ENCODE measurements at regions not wholly inside any gene's neighbourhood (a gene's known extent, or its start where the extent isn't known, plus 50 kb on each side); places are given as distances from the start of the nearest gene placed in this dataset.
"Not testable (repeated sequence)": the region's sequence is repeated elsewhere in the genome, so short reads cannot be mapped to it uniquely, and the experiment has no call there.

DNA sequence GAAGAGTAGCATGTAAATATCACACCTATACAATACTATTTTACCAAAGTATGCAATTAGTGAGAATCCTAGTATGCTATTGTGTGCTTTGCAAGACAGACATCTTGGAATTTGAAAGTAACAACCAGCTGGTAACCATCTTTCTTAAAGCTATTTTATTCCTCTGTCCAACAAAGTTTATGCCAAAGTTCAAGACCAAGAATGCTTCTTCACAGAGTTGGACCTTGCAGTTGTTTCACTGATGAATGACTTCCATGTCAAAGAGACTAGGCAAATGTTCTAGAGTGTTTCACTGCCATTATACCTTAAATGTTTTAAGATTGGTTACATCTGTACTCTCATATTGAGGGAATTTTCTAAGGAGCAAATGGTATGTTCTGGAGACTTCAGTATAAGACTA, 215.2 kb upstream of the CRIM1 start:
- DNase-seq (ENCODE audit: low read depth), result no peak
- H3K4me3 ChIP-seq (ENCODE audit: control insufficient read depth, low read depth, low read length), result no peak overlapping the region
- TF ChIP-seq, protein P1, sequence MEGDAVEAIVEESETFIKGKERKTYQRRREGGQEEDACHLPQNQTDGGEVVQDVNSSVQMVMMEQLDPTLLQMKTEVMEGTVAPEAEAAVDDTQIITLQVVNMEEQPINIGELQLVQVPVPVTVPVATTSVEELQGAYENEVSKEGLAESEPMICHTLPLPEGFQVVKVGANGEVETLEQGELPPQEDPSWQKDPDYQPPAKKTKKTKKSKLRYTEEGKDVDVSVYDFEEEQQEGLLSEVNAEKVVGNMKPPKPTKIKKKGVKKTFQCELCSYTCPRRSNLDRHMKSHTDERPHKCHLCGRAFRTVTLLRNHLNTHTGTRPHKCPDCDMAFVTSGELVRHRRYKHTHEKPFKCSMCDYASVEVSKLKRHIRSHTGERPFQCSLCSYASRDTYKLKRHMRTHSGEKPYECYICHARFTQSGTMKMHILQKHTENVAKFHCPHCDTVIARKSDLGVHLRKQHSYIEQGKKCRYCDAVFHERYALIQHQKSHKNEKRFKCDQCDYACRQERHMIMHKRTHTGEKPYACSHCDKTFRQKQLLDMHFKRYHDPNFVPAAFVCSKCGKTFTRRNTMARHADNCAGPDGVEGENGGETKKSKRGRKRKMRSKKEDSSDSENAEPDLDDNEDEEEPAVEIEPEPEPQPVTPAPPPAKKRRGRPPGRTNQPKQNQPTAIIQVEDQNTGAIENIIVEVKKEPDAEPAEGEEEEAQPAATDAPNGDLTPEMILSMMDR (conservative IDR thresholded peaks at IDR 0.05; ENCODE audit: control insufficient read depth, insufficient read depth, low read depth, low read length), result no peak

DNA sequence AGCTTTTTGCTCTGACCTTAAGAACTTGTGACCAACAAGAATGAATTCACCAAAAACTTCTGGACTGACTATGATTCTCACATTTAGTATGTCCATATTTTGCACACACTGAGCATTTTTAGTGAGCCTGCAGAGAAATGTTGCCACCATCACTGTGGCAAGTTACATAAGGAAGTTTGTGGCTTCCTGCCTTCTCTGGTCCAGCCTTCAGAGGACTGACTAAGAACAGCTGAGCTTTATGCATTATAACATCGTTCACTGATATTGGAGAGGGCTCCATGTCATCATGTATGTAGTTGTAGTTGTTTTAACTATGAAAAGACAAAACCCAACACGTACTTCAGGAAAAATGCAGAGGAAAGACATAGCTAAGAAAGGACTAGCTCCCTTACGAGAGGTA, 218.0 kb upstream of the CRIM1 start:
- DNase-seq (ENCODE audit: low read depth), result no peak
- TF ChIP-seq, protein P1 (conservative IDR thresholded peaks at IDR 0.05; ENCODE audit: control insufficient read depth, insufficient read depth, low read depth, low read length), result no peak
- no peak overlapping the region for H3K4me3 ChIP-seq (ENCODE audit: control insufficient read depth, low read depth, low read length)

DNA sequence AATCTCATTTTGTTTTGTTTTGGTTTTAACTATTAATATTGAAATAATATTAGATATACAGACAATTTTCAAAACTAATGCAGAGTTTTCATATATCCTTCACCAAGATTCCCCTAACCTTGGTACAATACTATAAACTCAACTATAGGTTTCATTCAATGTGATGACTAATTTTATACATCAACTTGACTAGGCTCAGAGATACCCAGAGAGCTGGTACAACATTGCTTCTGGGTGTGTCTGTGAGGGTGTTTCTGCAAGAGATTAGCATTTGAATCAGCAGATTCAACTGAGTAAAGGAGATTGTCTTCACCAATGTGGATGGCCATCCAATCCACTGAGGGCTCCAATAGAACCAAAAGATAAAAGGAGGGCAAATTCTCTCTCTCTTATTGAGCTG, 221.3 kb upstream of the CRIM1 start:
- H3K4me3 ChIP-seq (ENCODE audit: control insufficient read depth, low read depth, low read length), result no peak overlapping the region
- no peak for DNase-seq (ENCODE audit: low read depth)
- TF ChIP-seq, protein P1 (conservative IDR thresholded peaks at IDR 0.05; ENCODE audit: control insufficient read depth, insufficient read depth, low read depth, low read length), result no peak

DNA sequence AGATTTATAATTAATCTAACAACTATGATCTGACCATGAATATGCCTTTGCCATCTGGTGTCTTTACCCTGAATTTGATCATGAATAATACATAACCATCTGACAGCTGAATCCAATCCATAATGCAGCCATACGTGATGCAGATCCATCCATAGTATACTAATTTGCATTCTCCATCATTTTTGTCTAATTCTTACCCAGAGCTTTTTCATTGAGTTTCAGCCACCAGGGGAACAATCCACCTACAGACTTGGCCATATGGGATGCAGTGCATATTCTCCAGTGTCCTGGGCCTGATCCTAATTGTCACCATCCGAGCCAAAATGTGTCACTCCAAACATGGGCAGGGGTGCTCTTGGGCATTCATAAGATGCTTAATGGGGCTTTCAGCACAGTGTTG, 227.2 kb upstream of the CRIM1 start:
- TF ChIP-seq, protein P1 (conservative IDR thresholded peaks at IDR 0.05; ENCODE audit: control insufficient read depth, insufficient read depth, low read depth, low read length), result no peak
- no peak overlapping the region for H3K4me3 ChIP-seq (ENCODE audit: control insufficient read depth, low read depth, low read length)
- DNase-seq (ENCODE audit: low read depth), result no peak

DNA sequence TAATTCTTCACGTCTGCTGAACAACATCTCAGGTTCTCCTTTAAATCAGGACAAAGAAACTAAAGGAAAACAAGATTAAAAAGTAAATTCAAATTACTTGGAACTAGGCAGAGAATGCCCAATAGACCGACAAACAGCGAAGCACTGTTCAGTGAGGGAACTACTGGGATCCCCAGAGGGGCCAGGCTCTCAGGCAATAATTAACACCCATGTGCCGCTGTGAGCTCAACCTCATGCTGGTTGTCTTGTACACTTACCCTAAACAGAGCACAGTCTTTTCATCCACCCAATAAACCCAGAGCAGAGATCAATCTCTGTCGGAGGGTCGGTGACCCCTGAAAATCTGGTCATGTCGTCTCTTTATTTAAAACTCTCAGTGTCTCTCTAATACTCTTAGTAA, 229.9 kb upstream of the CRIM1 start:
- no peak for DNase-seq (ENCODE audit: low read depth)
- TF ChIP-seq, protein P1 (conservative IDR thresholded peaks at IDR 0.05; ENCODE audit: control insufficient read depth, insufficient read depth, low read depth, low read length), result no peak
- H3K4me3 ChIP-seq (ENCODE audit: control insufficient read depth, low read depth, low read length), result no peak overlapping the region

DNA sequence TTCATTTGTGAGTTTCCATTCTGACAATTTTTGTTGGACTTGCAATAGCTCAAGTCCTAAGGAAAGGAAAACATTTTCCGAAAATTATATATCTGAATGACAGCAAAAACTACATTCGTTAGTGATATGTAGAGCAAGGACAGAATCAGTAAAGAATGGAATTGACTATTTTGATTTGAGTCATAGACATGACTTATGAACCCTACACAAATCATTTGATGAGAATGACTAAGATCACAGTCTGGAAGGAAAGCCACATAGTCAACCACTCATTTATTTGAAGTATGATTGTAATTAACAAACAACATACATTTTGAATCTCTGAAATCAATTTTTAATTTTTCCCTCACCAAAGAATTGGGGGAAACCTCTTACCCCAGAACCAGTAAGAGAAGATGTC, 231.6 kb upstream of the CRIM1 start:
- TF ChIP-seq, protein P1 (conservative IDR thresholded peaks at IDR 0.05; ENCODE audit: control insufficient read depth, insufficient read depth, low read depth, low read length), result no peak

DNA sequence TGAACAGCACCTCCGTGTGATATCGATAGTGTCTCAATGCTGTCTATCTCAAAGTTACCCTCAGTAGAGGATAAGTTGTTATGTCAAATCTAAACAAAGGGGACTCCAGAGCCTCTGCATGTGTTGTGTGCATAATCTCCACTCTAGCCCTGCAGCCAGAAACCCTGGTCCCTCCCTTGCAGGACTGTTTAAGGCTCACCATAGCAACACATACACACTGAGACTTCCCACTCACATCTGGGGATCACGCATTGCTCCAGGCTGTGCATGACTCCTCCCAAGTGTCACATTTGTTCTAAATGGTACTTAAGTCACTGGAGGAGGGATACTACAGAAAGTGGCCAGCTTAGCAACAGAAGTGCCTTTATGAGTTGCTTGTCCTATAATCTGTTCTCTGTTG, 258.6 kb upstream of the CRIM1 start:
- DNase-seq (ENCODE audit: low read depth), result no peak
- TF ChIP-seq, protein P1 (conservative IDR thresholded peaks at IDR 0.05; ENCODE audit: control insufficient read depth, insufficient read depth, low read depth, low read length), result no peak
- H3K4me3 ChIP-seq (ENCODE audit: control insufficient read depth, low read depth, low read length), result no peak overlapping the region

More for the DNA sequence above, 231.6 kb upstream of the CRIM1 start:
- no peak overlapping the region for H3K4me3 ChIP-seq (ENCODE audit: control insufficient read depth, low read depth, low read length)
- no peak for DNase-seq (ENCODE audit: low read depth)

DNA sequence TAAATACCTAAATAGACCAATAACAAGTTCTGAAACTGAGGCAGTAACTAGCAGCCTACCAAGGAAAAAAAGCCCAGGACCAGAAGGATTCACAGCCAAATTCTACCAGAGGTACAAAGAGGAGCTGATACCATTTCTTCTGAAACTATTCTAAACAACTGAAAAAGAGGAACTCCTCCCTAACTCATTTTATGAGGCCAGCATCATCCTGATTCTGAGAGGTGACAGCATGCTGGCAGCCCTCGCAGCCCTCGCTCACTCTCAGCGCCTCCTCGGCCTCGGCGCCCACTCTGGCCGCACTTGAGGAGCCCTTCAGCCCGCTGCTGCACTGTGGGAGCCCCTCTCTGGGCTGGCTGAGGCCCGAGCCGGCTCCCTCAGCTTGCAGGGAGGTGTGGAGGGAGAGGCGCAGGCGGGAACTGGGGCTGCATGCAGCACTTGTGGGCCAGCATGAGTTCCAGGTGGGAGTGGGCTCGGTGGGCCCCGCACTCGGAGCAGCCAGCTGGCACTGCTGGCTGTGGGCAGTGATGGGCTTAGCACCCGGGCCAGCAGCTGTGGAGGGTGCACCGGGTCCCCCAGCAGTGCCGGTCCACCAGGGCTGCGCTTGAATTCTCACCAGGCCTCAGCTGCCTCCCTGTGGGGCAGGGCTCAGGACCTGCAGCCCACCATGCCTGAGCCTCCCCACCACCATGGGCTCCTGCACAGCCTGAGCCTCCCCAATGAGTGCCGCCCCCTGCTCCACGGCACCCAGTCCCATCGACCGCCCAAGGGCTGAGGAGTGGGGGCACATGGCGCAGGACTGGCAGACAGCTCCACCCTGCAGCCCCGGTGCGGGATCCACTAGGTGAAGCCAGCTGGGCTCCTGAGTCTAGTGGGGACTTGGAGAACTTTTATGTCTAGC, 263.5 kb upstream of the CRIM1 start:
- not testable (repeated sequence) for H3K4me3 ChIP-seq (ENCODE audit: control insufficient read depth, low read depth, low read length); DNase-seq (ENCODE audit: low read depth)
